ENCODE measurements at regions not wholly inside any gene's neighbourhood (a gene's known extent, or its start where the extent isn't known, plus 50 kb on each side); places are given as distances from the start of the nearest gene placed in this dataset.
A peak's percentile ranks its signal among the peaks of the same experiment; 100 is the strongest.

DNA sequence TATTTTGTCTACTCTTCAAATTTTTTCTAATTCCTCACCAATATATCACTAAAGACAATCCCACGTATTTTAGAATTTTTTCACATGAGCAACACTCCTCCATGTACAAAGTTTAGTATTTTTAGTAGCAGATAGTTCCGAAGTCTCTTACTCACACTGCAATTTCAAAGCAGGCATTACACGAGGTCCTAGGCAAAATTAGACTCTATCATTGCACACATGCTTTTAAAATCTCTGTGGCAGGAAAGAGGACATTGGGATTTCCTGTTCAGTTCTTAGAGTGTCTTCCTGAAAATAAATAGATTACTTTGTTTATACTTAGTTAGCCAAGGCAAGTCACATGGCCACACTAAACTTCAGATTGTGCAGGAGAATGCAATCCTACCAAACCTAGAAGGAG, 847.7 kb downstream of the ROBO2 start:
- Histone ChIP-seq H3K4me3 (no peak overlapping the region), H3K27me3 (ENCODE audit: low read depth) (no peaks in the 10 kb centered on the region), H3K36me3 (replicated peaks) (no peaks in the 10 kb centered on the region), H3K4me1 (no peaks in the 10 kb centered on the region), H3K9me3 (no peaks in the 10 kb centered on the region)
- in situ Hi-C loops (cut with MboI; ENCODE audit: low sequenced_read_pairs), result no loop called here
- no peak for DNase-seq (ENCODE audit: low spot score in 2 of 2)

GRCh38 chr3:77889616-77890015, 849.7 kb downstream of the ROBO2 start:
- in situ Hi-C loops (cut with MboI; ENCODE audit: low sequenced_read_pairs), result no loop called here
- Histone ChIP-seq H3K36me3 (replicated peaks) (no peaks in the 10 kb centered on the region), H3K4me3 (no peak overlapping the region), H3K9me3 (no peaks in the 10 kb centered on the region), H3K4me1 (no peaks in the 10 kb centered on the region), H3K27me3 (ENCODE audit: low read depth) (no peaks in the 10 kb centered on the region)
- no peak for DNase-seq (ENCODE audit: low spot score in 2 of 2)

DNA sequence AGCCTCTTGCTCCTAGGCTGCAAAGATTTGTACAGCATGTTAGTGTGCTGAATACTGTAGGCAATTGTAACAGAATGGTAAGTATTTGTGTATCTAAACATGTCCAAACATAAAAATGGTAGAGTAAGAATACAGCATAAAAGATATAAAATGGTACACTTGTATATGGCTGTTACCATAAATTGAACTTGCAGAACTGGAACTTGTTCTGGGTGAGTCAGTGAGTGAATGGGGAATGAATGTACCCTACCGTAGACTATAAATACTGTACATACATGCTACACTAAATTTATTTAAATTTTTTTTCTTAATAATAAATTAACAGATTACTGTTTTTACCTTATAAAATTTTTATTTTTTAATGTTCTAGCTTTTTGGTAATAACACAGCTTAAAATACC, 858.7 kb downstream of the ROBO2 start:
- H3K4me1 ChIP-seq, result no peaks in the 10 kb centered on the region
- no peak overlapping the region for H3K4me3 ChIP-seq
- H3K27me3 ChIP-seq (ENCODE audit: low read depth), result no peaks in the 10 kb centered on the region
- DNase-seq (ENCODE audit: low spot score in 2 of 2), result no peak
- no peaks in the 10 kb centered on the region for H3K9me3 ChIP-seq
- H3K36me3 ChIP-seq (replicated peaks), result no peaks in the 10 kb centered on the region
- in situ Hi-C loops (cut with MboI; ENCODE audit: low sequenced_read_pairs), result no loop called here

DNA sequence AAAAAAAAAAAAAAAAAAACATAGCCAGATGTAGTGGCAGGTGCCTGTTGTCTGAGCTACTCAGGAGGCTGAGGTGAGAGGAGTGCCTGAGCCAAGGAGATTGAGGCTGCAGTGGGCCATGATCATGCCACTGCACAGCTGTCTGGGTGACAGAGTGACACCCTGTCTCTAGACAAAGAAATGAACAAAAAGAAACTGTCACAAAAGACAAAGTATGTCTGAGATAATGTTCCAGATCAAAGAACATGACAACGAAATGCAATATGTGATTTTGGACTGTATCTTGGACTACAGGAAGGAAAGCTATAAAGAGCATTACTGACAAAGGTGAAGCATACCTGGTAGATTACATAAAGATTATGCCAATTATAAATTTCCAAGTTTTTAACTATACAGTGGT, 862.8 kb downstream of the ROBO2 start:
- no peaks in the 10 kb centered on the region for H3K27me3 ChIP-seq (ENCODE audit: low read depth)
- in situ Hi-C loops (cut with MboI; ENCODE audit: low sequenced_read_pairs), result no loop called here
- no peaks in the 10 kb centered on the region for H3K9me3 ChIP-seq
- H3K36me3 ChIP-seq (replicated peaks), result no peaks in the 10 kb centered on the region
- DNase-seq (ENCODE audit: low spot score in 2 of 2), result no peak
- H3K4me1 ChIP-seq, result no peaks in the 10 kb centered on the region
- H3K4me3 ChIP-seq, result no peak overlapping the region

- Histone ChIP-seq H3K36me3 (replicated peaks) (no peaks in the 10 kb centered on the region), H3K9me3 (no peaks in the 10 kb centered on the region), H3K27me3 (ENCODE audit: low read depth) (peaks cover 5% of the 10 kb centered on the region; the same call in 1 of the 2 replicates), H3K4me3 (no peak overlapping the region), H3K4me1 (no peaks in the 10 kb centered on the region)
- DNase-seq (ENCODE audit: low spot score in 2 of 2), result no peak
- in situ Hi-C loops (cut with MboI; ENCODE audit: low sequenced_read_pairs), result no loop called here
These were observed 866.3 kb downstream of the ROBO2 start for GRCh38 chr3:77906102-77906709.

GRCh38 chr3:77913524-77914174, 873.8 kb downstream of the ROBO2 start:
- no peaks in the 10 kb centered on the region for H3K36me3 ChIP-seq (replicated peaks)
- H3K4me3 ChIP-seq, result no peak overlapping the region
- no peak for DNase-seq (ENCODE audit: low spot score in 2 of 2)
- H3K9me3 ChIP-seq, result peaks cover 2% of the 10 kb centered on the region; the same call in 1 of the 2 replicates
- peaks cover 10% of the 10 kb centered on the region for H3K27me3 ChIP-seq (ENCODE audit: low read depth)
- peaks cover 7% of the 10 kb centered on the region for H3K4me1 ChIP-seq
- in situ Hi-C loops (cut with MboI; ENCODE audit: low sequenced_read_pairs), result no loop called here

- no peak for DNase-seq (ENCODE audit: low spot score in 2 of 2)
- H3K4me3 ChIP-seq, result no peak overlapping the region
- H3K9me3 ChIP-seq, result peaks cover 13% of the 10 kb centered on the region
- peaks cover 10% of the 10 kb centered on the region for H3K27me3 ChIP-seq (ENCODE audit: low read depth)
- H3K36me3 ChIP-seq (replicated peaks), result no peaks in the 10 kb centered on the region
- in situ Hi-C loops (cut with MboI; ENCODE audit: low sequenced_read_pairs), result no loop called here
- peaks cover 7% of the 10 kb centered on the region for H3K4me1 ChIP-seq
These were observed 875.4 kb downstream of the ROBO2 start for GRCh38 chr3:77915336-77915735.

DNA sequence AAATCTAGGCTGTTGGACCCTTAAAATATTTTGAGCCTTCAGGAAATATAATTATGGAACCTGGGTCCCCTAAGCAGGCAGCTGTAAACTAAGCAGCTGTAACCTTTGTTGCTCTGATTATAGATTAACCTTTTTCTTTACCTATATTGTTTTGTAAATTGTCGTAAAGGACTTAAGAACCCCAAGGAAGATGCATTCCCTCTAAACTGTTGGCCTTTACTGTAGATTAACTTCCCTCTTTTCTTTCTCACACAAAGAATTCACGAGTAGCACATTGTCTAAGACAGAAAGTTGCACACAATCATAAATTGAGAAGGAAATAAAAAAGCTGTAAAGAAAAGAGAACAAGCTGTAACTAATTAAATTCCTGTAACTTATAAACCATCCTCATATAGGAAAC, 877.3 kb downstream of the ROBO2 start:
- Histone ChIP-seq H3K36me3 (replicated peaks) (no peaks in the 10 kb centered on the region), H3K4me1 (peaks cover 7% of the 10 kb centered on the region), H3K9me3 (peaks cover 13% of the 10 kb centered on the region), H3K4me3 (no peak overlapping the region), H3K27me3 (ENCODE audit: low read depth) (peaks cover 5% of the 10 kb centered on the region)
- DNase-seq (ENCODE audit: low spot score in 2 of 2), result peak in 1 of 2 experiments; percentile 91
- in situ Hi-C loops (cut with MboI; ENCODE audit: low sequenced_read_pairs), result no loop called here

- in situ Hi-C loops (cut with MboI; ENCODE audit: low sequenced_read_pairs), result no loop called here
- Histone ChIP-seq H3K27me3 (ENCODE audit: low read depth) (peaks cover 5% of the 10 kb centered on the region), H3K4me3 (no peak overlapping the region), H3K9me3 (peaks cover 13% of the 10 kb centered on the region), H3K4me1 (peaks cover 7% of the 10 kb centered on the region), H3K36me3 (replicated peaks) (no peaks in the 10 kb centered on the region)
- DNase-seq (ENCODE audit: low spot score in 2 of 2), result no peak
These were observed 879.3 kb downstream of the ROBO2 start for GRCh38 chr3:77919244-77919643.

- no peak for DNase-seq (ENCODE audit: low spot score in 2 of 2)
- in situ Hi-C loops (cut with MboI; ENCODE audit: low sequenced_read_pairs), result no loop called here
- H3K4me1 ChIP-seq, result no peaks in the 10 kb centered on the region
- H3K36me3 ChIP-seq (replicated peaks), result no peaks in the 10 kb centered on the region
- H3K4me3 ChIP-seq, result no peak overlapping the region
- H3K27me3 ChIP-seq (ENCODE audit: low read depth), result no peaks in the 10 kb centered on the region
- no peaks in the 10 kb centered on the region for H3K9me3 ChIP-seq
These were observed 891.5 kb downstream of the ROBO2 start for GRCh38 chr3:77931255-77932009.

DNA sequence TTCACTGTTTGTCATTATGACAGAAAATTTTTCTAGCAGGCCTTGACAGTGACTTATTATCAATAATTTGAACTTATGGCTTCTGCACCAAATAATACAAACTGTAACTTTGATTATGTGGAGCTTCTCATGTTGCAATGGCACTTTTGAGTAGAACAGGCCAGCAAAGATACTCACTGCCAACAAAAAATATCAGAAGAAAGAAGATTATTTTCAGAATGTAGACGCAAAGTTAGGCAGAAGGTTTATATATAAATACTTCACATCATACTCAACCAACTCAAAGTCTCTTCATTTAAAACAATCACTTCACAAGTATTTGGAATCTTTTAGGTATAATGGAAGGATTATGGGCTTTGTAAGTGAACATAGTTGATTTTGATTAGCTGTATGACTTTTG, 893.0 kb downstream of the ROBO2 start:
- H3K27me3 ChIP-seq (ENCODE audit: low read depth), result no peaks in the 10 kb centered on the region
- H3K4me3 ChIP-seq, result no peak overlapping the region
- H3K36me3 ChIP-seq (replicated peaks), result no peaks in the 10 kb centered on the region
- no peaks in the 10 kb centered on the region for H3K9me3 ChIP-seq
- in situ Hi-C loops (cut with MboI; ENCODE audit: low sequenced_read_pairs), result no loop called here
- no peak for DNase-seq (ENCODE audit: low spot score in 2 of 2)
- H3K4me1 ChIP-seq, result no peaks in the 10 kb centered on the region

DNA sequence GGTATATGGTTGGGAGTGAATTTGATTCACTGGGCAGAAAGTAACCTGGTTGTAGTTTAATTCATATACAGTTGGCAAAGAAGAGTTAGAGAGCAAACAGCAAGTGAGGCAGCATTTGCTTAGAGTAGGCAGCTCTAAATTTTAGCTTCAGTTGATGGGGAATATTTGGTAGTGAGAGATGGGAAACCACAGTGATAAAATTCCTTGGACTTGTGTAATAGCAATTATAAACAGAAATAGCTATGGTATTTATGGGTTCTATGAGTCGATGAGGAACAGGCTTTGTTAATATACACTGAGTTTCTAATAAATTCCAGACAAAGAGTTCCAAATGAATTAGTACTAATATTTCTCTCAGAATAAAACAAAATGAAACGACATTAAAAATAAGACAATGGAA, 894.0 kb downstream of the ROBO2 start:
- Histone ChIP-seq H3K36me3 (replicated peaks) (no peaks in the 10 kb centered on the region), H3K27me3 (ENCODE audit: low read depth) (no peaks in the 10 kb centered on the region), H3K4me1 (no peaks in the 10 kb centered on the region), H3K4me3 (no peak overlapping the region), H3K9me3 (no peaks in the 10 kb centered on the region)
- no peak for DNase-seq (ENCODE audit: low spot score in 2 of 2)
- in situ Hi-C loops (cut with MboI; ENCODE audit: low sequenced_read_pairs), result no loop called here

- in situ Hi-C loops (cut with MboI; ENCODE audit: low sequenced_read_pairs), result no loop called here
- DNase-seq (ENCODE audit: low spot score in 2 of 2), result no peak
- Histone ChIP-seq H3K4me1 (no peaks in the 10 kb centered on the region), H3K9me3 (no peaks in the 10 kb centered on the region), H3K27me3 (ENCODE audit: low read depth) (no peaks in the 10 kb centered on the region), H3K36me3 (replicated peaks) (no peaks in the 10 kb centered on the region), H3K4me3 (no peak overlapping the region)
These were observed 895.5 kb downstream of the ROBO2 start for GRCh38 chr3:77935418-77935817.

DNA sequence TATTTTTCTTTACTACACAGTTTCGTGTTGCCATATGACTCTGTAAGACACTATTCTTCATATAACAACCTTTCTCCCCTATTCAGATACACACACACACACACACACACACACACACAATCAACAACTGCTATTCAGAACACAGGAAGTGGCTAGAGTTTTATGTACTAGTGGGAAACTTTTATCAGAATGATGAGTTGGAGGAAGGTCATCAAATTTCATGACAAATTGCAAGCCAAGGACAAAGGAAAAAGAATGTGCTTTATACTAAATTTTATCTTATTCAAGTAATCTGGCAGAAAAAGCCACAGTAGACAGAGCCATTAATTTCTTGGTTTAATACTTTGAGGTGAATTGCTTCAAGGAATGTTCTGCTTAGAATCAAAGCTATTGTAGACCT, 899.8 kb downstream of the ROBO2 start:
- H3K9me3 ChIP-seq, result no peaks in the 10 kb centered on the region
- DNase-seq (ENCODE audit: low spot score in 2 of 2), result no peak
- peaks cover 13% of the 10 kb centered on the region for H3K27me3 ChIP-seq (ENCODE audit: low read depth)
- no peak overlapping the region for H3K4me3 ChIP-seq
- in situ Hi-C loops (cut with MboI; ENCODE audit: low sequenced_read_pairs), result no loop called here
- no peaks in the 10 kb centered on the region for H3K36me3 ChIP-seq (replicated peaks)
- no peaks in the 10 kb centered on the region for H3K4me1 ChIP-seq

Measured in HAP-1 (cell line).